CD1c-positive myeloid dendritic cell (primary cell): ENCODE measurements at regions not wholly inside any gene's neighbourhood (a gene's known extent, or its start where the extent isn't known, plus 50 kb on each side); places are given as distances from the start of the nearest gene placed in this dataset.

Source experiments
- DNase-seq: peaks from one replicate; pipeline ENCODE4 v3.0.0-alpha.2; 2016; ENCODE audit errors: extremely low spot score

DNA sequence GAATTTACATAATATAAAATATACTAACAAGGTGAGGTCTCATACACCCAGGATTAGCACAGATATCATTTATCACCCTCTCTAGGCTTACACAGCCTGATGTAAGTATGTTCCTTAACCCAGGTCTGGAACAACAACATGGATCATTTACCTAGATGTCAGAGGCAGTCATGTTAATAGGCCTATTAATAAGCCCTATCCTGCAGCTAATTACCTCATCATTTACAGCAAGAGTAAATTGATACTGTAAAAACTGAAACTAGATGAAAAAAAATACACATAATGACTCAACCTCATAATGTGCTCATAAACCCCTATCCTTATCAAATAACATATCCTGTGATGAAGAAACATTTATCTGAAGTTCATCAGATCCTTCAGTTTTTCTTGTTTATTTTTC lies 334.3 kb upstream of the MANEA start:
- DNase-seq, result no peak

DNA sequence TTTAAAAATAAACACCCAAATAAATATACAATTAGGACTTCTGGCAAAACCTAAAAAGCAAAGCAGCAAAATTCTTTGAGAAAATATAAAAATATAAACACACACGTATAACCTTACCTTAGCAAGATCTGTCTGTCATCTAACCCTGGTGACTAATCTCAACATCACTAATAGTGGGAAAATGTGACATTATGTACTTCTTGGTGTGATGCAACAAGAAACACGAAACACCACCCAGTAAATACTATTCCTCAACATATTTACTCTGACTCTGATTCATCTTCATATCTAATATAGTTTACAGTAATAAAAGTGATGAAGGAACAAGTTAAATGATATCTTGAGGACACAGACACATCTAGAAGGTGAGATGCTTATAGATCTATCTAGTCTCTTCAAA lies 332.6 kb upstream of the MANEA start:
- DNase-seq, result no peak

DNA sequence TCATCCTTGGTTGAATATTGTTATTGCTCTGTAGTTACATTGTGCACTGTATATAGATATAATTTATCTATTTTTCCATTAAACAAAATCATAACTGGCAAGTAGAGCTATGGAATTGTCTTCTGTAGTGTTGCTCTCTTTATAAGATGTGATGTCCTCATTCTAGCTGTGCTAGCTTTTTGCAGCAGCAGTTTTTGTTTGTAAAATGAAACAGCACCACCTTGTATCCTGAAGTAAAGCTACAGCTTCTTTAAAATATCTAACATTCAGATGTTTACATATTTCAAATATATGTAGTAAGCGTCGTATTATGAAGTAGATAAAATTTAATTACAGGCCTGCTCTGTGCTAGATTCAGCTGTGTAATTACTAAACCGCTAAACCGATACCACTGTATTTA lies 328.8 kb upstream of the MANEA start:
- DNase-seq, result no peak

DNA sequence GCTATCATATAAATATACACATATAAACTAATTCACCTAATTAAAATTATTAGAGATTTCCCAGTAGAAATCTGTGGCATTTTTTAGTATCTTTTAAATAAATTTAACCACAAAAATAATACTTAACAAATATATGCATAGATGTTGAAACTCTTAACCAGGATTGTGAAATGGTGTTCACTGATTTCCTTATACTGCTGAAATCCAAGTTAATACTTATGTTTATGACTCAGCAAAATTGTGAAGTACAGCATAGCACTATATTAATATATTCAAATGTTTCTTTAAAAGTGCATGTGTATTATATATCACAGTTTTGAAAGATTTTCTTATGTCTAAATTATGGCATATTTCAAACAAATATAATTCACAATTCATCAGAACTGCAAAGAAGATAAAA lies 328.2 kb upstream of the MANEA start:
- DNase-seq, result peak; percentile 8

DNA sequence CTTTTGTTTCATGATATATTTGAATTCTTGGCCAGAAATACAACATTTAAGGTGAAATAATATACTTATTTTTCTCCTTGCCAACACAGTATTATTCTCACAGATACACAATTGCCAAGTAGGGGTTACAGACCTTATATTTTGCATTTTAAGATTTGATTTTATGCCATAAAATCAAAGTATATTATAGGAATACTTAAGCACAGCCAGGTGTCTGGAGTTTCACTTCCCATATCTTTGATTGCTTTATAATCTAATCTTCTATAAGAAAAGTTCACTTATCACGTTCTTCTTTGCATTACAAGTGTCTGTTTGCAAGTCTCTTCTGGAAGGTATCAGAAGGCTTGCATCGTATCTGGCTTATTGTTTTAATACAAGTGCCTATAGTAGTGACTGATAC lies 327.7 kb upstream of the MANEA start:
- no peak for DNase-seq

DNA sequence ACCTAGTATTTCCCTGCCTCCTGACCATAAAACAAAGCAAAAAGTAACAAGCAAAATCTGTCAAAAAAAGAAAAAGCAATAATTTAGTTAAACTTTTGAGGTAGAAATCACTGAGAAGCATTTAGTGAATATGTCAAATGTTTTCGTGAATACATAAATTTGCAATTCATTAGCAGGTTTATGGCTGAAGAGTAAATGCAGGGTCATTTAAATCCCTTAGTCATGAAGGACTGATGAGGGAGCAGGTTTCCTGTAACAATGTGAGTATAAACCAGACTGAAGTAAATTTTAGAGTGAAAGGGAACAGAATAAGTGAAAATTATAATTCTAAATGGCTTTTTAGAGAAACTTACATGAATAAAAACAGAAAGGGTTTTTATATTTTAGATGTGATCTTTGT lies 313.5 kb upstream of the MANEA start:
- DNase-seq, result no peak

DNA sequence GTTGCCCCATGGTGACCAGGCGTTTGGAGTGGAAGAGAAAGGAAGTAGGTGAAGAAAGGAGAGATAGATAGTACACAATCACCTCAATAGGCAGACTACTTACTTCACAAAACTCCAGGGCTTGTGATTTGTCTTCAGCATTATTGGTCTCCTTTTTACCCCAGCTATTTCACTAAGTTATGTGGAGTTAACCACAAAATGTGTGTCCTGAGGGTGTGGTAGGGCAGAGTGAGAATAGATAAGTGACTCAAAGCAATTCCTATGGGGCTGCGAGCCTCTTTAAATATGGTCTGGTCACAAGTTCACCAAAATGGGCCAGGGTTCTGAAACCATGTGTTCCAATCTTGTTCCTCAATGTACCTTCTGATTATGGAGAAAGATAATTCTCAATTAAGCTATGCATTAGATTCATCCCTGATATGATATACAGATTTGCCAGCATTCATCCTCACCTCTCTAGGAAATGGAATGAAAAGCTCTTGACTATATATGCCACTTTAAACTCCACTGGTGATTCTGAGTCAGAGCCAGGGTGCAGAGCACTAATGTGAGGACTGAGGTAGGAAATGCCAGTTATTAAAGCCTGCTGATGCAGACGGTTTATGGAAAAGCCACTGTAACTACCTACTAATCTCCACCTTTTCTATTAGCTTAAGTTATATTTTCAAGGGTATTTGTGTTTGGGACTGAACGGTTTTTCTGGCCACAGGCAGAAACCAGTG lies 310.6 kb upstream of the MANEA start:
- no peak for DNase-seq

DNA sequence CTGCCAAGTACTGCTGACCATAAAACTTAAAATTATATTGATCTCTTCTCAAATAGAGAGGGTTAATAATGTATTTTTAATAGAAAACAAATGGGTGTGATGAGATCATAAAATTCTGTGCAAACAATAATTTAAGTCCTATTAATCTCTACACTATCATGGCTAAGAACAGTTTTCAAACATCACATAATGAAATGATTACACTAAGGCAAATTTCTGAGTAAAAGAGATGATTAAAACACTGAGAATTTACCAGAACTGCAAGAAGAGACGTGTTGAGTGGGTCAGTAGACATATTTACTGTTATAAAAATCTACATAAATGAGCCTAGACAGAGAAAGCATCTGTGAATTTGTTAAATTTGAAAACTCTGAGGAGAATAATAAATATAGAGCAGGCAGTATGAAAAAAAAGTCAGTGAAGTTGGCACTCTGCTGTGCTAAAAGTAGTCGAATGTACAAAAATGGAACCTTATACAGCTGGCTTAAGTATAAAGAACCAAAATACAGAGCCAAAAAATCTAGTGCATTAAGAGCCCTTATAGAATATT lies 302.6 kb upstream of the MANEA start:
- DNase-seq, result no peak

DNA sequence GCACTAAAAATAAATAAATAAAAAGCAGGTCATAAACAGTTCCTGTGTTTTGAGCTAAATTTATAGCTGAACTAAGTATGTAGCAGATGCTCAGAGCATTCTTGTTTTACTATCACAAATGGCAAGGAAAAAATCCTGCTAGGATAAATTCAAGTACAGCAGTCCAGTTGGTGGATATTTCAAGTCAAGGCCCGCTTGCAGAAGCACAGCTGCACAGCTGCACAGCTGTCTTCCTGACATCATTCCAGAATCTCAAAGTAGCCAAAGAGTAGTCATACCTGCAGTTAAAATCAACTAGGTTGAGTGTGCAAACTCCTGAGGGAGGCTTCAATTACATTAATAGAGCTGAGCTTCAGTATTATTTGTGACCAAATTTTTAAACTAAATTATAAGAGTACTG lies 297.7 kb upstream of the MANEA start:
- DNase-seq, result no peak

DNA sequence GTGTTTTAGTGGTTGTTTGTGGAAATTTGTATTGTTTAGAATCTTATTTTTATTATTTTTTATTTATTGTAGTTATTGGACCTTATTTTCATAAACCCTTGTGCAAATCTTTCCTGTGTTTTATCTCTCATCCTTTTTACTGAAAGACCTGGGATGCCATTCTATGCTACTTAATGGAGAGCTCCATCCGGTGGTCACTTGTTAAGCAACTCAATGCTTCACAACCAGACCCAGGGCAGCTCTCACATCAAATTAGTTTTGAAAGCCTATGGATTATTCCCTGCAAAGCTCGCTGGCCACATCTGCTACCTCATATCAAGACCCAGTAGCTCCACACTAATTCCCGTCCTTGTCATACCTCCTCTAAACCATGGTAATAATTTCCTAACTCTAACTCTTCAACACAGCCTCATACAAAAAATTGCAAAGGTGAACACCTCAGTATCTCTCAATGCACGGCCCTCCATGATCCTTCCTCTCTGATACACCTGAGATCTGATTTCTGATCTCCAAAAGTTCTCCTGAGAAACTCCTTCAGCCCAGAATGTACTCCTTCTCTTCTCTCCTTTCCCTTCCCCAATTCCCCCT lies 296.6 kb upstream of the MANEA start:
- DNase-seq, result no peak

DNA sequence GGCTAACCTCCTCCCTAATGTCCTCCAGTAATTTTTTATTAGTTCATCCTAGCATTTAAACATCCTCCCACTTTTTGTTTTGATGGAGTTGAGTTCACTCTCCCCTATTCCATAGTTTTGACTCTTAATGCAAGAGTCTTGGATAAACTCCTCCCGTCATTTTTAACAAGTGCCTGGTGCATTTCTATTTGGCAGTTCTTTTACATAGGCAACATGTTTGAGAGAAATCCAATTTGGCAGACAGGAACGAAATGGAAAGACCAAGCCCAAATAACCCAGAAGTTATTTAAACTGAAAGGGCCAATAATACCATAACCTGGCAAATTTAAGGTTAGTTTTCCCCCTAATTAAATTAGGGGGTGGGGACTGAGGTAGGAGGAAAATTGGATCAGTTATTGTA lies 291.5 kb upstream of the MANEA start:
- no peak for DNase-seq

DNA sequence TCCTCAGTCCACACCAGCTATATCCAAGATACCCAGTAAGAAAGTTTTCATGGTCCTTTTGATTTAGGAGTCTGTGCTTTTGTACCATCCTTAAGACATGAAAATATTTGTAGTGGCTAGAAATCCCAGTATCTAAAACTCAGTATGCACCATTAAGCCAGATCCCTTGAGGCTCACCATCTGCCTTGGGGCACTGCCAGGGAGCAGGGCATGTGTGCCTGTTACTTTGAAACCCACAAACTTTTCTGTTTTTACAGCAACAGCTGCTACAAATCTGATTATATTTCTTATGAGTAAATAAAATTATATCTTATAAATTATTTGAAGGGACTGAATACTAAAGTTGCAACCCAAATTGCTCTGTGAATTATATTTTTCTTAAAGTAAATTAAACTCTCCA lies 290.5 kb upstream of the MANEA start:
- DNase-seq, result no peak

DNA sequence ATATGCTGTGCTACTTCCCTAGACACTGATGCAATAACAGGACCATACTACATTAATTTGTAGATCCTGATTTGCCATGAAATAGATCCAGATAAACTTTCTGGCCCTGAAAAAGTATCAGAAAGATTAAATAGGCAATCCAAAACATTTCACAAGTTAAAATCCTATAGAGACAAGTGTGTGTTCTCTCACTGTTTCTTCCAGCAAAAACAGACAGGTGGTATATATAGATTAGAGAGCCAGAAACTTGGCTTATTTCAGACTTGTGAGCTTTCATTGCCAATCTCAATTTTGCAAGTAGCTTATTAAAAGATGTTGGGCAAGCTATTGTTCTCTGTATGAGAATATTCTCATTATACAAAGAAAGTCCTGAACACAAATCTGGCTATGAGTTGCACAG lies 289.1 kb upstream of the MANEA start:
- DNase-seq, result no peak

DNA sequence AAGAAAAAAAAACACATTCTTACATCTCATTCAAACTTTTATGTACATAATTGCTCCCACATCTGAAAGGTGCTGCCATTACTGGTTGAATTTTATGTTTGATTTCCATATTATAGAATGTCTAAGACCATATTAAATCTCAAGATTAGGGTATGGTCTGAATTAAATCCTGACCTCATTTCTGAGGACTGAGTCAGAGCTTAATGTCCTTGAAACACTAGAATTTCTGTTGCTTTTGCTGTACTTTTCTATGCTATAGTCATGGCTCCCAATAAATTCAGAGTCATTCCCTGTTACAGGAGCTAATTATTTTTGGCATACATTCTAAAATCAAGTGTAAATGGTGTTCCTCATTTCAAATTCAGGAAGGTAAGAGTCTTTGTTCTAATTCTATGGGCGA lies 285.3 kb upstream of the MANEA start:
- DNase-seq, result no peak

DNA sequence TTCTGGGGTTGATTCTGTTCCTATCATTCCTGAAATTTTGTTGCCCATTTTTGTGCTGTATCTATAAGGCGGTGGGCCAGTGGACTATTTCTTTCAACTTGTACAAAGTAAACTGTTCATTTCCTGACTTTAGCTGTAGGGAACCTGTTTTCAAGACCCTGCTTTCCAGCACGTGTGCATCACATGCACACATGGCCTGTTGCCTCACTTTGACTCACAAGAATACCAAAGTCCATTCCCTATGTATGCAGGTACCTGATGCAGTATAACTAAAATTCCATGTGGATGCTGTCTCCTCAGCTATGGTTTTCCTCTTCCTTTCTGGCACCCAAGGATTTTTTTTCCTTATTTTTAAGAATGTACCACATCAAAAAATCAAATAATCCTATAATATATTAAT lies 284.1 kb upstream of the MANEA start:
- no peak for DNase-seq

DNA sequence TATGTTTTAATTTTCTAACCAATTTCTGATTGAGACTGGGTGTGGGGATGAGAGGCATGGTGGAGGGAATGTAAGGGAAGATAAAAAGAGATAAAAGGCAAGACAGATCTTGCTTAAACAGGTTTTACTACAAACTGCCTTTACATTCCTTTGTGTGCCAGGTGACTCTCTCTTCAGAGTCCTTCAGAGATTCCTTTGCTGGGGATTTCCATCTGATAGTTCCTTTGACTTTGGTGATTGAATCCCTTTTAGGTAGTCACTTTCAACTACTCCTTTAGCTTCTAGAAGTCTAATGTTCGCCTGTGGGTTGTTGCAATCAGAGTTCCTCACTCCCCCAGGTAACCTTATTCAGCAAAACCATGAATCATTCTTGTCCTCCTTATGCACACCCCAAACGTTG lies 283.3 kb upstream of the MANEA start:
- no peak for DNase-seq

DNA sequence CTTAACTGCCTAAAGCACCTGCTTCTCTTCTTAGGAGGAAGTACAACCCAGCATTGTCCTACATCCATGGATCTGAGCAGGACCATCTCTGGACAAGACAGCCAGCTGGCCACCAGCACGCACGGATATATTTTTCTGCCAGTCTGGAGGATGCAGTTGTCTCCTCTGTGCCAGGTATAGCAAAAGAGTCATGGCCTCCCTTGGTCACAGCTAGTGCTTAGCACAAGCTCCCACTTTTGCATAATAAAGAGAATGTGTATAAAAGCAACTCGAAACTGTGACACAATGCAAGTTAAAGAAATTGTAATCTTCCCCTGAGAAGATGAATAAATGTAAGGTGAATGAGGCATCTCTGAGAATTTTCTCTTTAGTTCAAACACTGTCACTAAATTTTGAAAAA lies 267.8 kb upstream of the MANEA start:
- DNase-seq, result no peak

DNA sequence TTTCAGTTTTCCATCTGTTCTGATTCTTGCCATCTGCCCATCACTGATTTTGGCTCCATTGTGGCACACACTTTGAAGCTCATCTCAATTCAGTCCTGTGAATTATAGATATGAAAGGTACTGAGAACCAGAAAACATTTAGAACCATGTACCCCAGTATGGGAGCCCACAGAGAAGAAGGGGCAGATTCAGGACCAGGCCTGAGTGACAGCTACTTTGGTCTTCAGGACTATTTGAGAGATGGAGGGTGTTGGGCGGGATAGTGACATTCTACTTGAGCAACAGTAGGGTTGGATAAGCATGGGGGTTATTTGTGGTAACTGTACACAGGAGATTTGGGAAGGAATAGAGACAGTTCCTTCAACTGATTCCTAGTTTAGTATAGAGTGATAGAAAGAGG lies 259.2 kb upstream of the MANEA start:
- no peak for DNase-seq

DNA sequence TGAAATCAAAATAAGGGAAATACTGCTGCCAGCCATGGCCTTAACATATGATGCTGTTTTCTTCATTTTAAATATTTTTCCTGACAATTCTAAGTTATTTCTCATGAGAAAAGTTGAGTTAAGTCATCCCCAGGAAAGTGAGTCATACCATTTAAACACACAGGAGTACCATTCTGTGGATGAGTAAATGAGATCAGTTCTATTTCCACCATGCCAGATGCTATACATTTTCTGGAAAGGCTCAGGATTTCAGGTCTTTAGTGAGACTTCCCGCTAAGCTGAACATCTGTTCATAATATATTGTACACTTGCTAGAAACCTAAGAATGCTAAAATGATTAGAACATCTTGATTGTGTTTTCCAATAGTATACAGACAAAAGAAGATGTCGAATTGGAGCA lies 256.2 kb upstream of the MANEA start:
- DNase-seq, result no peak

DNA sequence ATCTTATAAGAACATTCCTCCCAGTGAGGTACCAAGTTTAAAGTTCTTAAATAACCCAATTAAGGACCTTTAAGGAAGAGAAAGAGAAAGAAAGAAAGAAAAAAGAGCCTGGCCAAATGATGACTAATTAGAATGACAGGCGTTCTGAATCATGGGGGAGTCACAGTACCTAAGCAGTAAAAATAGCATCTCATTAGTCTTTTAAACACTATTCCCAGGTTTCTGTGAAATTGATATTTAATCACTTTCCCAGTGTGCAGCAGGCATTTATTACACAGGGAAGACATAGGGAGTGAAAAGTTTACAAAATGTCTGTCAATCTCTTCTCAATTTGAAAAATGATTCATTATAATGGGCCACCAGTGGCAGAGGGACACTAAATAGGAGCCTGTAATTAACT lies 251.4 kb upstream of the MANEA start:
- DNase-seq, result no peak

DNA sequence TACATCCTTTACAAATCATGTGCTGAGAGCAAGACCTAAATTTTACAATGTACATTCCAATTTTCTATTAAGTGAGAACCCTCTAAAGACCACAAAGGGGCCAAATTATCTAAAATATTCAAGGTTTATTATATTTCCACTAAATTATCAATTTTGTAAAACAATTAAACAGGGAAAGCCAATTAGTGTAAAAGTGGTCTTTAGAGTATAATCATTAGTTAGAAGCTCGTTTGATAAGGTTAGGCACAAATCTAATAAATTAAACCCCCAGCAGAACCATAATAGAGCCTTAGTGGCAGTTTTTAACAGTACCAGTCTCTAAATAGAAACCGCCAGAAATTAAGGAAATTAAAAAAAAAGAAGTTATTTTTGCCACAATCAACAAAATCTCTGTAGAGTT lies 249.1 kb upstream of the MANEA start:
- no peak for DNase-seq

DNA sequence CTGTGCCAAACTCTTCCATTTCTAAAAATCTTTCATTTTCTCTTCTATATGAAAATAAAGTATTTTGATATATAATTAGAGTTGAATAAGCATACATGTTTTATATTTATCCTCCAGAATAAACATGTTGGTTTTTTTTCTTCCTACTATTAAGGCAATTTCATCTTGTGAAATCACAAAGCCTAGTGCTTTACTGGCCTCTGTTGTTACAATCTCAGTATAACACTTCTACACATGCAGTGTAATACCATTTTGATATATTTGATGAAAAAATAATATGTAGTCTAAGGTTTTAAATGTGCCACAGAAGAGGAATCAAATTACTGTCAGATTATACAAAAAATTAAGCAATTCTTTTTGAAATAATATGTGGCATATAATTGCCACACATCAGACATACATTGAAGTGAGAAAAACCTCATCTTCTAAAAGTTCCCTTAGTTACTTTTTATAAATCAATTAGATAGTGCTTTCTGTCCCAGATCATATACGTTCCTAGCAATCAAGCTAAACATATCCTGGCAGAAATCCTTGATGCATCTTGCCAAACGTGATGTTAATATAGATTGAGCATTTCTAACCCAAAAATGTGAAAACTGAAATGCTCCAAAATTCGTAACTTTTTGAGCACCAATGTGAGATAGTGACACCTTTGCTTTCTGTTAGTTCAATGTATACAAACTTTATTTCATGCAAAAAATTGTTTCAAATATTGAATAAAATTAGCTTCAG lies 225.1 kb upstream of the MANEA start:
- DNase-seq, result no peak

DNA sequence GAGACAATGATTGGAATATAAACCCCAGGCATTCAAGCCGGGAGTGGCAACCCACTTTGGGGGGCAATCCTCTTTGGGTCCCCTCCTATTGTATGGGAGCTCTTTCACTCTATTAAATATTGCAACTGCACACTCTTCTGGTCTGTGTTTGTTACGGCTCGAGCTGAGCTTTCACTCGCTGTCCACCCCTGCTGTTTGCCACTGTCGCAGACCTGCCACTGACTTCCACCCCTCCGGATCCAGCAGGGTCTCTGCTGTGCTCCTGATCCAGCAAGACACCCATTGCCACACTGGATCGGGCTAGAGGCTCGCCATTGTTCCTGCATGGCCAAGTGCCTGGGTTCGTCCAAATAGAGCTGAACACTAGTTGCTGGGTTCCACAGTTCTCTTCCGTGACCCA lies 222.8 kb upstream of the MANEA start:
- DNase-seq, result no peak
